Kasumi-1 (cell line): ENCODE measurements at regions not wholly inside any gene's neighbourhood (a gene's known extent, or its start where the extent isn't known, plus 50 kb on each side); places are given as distances from the start of the nearest gene placed in this dataset.
A peak's percentile ranks its signal among the peaks of the same experiment; 100 is the strongest.
"Not testable (repeated sequence)": the region's sequence is repeated elsewhere in the genome, so short reads cannot be mapped to it uniquely, and the experiment has no call there.

Source experiments
- DNase-seq, 2 experiments: peaks; one replicate each; lab custom pipeline; 2025; lab: John Stamatoyannopoulos, UW

- DNase-seq, result no peak
Measured at GRCh38 chr13:66237411-66238062, 992.6 kb downstream of the PCDH9 start.

GRCh38 chr13:66234159-66234558 is 996.0 kb downstream of the PCDH9 start:
- DNase-seq, result no peak

DNA sequence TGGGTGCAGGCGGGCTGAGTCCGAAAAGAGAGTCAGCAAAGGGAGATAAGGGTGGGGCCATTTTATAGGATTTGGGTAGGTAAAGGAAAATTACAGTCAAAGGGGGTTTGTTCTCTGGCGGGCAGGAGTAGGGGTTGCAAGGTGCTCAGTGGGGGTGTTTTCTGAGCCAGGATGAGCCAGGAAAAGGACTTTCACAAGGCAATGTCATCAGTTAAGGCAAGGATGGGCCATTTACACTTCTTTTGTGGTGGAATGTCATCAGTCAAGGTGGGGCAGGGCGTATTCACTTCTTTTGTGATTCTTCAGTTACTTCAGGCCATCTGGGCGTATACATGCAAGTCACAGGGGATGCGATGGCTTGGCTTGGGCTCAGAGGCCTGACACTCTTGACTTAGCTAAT is 998.2 kb downstream of the PCDH9 start:
- DNase-seq, result not testable (repeated sequence)

- no peak for DNase-seq
Measured at GRCh38 chr13:66225072-66225471, 1005.1 kb downstream of the PCDH9 start.

- no peak for DNase-seq
Measured at GRCh38 chr13:66224663-66225062, 1005.5 kb downstream of the PCDH9 start.

DNA sequence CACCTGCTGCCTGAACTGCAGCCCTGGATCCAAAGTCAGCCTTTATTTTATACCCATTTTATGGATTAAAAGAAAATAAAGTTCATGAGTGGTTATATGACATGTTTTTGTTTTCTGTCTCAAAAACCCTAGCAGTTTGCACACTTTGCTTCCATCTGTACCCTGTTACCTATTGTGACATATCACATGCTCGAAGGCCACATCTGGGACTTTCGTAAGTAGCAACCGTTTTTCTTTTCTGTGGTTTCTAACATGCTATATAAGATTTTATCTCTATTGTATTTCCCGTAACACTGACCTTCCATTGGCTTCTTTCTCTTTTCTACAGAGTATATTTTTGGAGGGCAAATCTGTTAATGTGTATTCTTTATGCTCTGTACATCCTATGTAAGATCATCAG is 1007.2 kb downstream of the PCDH9 start:
- DNase-seq, result no peak

DNA sequence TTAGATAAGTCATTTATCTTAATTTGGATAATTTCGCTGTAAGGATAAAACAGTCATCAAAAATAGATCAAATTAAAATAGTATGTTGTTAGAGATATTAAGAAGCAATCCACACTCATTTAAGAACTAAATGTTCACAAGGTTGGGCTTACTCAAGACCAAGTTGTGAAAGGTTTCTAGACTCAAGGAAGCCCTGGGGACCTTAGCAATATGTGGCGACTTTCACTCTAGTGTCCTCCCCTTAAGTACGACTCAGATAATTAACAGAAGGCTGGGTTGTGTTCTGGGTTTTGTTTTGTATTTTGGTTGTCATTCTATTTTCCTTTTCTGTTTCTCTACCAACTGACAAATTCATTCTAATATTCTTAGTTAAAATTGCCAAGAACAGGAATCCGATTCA is 1008.0 kb downstream of the PCDH9 start:
- no peak for DNase-seq

GRCh38 chr13:66219506-66219905 is 1010.6 kb downstream of the PCDH9 start:
- DNase-seq, result no peak

DNA sequence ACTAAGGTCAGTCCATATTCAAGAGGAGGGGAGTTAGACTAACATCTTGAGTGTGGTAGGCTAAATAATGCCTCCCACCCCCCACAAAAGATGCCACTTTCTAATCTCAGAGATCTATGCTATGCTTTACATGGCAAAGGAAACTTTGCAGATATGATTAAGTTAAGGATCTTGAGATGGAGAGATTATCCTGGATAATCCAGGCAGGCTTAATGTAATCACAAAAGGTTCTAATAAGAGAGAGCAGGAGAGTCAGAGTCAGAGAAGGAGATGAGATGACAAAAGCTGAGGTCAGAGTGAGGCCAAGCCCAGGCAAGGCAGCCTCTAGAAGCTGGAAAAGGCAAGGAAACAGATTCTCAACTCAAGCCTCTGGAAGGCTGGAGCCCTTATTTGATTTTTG is 1011.6 kb downstream of the PCDH9 start:
- DNase-seq, result no peak

DNA sequence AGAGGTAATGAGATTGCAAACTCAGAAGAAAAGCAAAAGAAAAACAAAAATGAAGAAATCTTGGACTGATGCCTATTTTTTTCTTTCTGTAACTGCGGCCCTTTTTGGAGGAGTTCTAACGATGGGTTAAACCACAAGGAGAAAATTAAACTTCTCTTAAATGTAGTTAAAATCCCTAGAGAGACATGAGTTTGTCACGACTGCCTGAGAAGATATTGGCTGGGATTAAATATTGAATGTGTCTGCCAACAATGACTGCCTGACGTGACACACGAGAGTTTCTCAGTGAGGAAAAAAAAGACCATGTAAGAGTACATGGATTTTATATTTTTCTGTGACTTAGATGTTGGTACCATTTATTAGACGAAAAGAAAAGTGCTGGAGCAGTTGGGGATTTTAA is 1013.4 kb downstream of the PCDH9 start:
- no peak for DNase-seq

DNA sequence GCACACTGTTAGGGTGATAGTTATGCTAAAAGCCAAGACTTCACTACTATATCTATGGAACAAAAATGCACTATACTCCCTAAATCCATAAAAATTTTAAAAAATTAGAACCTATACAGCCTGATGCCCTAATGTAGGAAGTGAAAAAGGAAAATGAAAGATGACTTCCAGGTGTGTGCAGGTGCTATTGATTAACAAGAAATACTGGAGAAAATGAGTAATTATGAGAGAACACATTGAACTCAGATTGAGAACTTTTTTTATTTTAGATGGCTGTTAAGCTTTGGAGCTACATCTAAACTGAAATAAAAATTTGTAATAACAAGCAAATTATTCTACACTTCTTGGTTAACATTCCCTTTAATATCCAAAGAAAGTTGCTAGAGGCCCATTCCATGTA is 1015.7 kb downstream of the PCDH9 start:
- DNase-seq, result no peak

DNA sequence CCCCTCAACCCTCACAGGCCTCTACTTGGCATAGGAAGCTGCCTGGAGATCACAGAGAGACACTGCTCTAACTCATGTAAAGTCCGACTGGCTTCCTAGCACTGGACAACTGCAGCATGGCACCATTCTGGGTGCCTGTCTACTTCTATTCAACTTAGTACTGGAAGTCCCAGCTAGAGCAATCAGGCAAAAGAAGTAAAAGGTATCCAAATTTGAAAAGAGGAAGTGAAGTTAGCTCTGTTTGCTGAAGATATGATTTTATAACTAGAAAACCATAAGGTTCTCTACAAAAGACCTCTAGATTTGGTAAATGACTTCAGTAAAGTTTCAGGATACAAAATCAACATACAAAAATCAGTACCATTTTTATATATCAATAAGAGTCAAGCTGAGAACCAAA is 1017.6 kb downstream of the PCDH9 start:
- peak; percentile 14 to 26 for DNase-seq

- no peak for DNase-seq
Measured at GRCh38 chr13:66210677-66211076, 1019.5 kb downstream of the PCDH9 start.

- DNase-seq, result no peak
Measured at GRCh38 chr13:66208589-66208988, 1021.5 kb downstream of the PCDH9 start.

- DNase-seq, result no peak
Measured at GRCh38 chr13:66207610-66208009, 1022.5 kb downstream of the PCDH9 start.

GRCh38 chr13:66205807-66206206 is 1024.3 kb downstream of the PCDH9 start:
- DNase-seq, result no peak

DNA sequence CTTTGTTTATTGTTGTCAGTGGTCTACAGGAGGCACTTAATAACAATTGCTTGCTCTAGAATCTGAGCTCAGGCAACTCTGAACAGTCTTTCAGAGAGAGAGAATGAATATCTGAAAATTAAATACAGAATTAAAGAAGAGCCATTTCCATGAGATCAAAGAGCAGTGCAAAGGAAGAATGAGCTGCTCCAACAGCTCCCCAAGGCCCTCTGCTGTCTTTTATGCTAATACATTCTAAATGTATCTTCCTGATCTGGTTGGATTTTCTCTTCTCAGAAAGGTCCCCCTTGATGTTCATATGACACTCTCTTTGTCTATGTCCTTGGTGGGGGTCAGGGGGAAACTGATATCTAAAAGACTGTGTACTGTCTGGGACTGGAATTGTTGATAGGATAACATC is 1029.6 kb downstream of the PCDH9 start:
- DNase-seq, result peak in 1 of 2 experiments; percentile 2

GRCh38 chr13:66195238-66195637 is 1034.9 kb downstream of the PCDH9 start:
- peak; percentile 35 to 42 for DNase-seq

GRCh38 chr13:66189986-66190385 is 1040.2 kb downstream of the PCDH9 start:
- DNase-seq, result no peak

DNA sequence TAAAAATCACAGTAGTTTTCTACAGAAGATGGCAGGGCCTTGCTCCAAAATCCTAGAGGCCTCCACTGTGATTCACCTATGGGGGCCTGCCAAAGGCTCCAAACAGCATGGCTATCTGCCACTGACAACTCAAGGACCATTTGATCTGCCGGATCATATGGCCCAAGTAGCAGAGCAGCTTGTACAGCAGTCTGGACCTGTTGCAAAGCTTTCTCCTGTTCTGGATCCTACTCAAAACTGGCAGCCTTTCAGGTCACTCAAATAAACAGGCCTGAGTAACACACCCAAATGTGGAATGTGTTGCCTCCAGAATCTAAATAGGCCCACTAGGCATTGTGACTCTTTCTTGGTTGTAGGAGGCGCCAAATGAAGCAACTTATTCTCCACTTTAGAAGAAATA is 1049.3 kb downstream of the PCDH9 start:
- no peak for DNase-seq

GRCh38 chr13:66171920-66172319 is 1058.2 kb downstream of the PCDH9 start:
- DNase-seq, result no peak

GRCh38 chr13:66162470-66162869 is 1067.7 kb downstream of the PCDH9 start:
- peak in 1 of 2 experiments; percentile 0 for DNase-seq

DNA sequence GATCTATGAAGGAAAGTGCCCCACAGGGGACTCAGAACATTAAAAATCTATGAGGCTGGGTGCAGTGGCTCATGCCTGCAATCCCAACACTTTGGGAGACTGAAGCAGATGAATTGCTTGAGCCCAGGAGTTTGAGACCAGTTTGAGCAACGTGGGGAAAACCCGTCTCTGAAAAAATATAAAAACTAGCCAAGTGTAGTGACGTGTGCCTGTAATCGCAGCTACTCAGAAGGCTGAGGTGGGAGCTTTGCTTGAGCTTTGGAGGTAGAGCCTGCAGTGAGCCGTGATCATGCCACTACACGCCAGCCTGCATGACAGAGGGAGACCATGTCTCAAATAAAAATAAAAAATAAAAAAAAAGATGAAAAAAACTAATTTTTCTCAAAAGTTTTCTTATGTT is 1070.6 kb downstream of the PCDH9 start:
- no peak for DNase-seq

DNA sequence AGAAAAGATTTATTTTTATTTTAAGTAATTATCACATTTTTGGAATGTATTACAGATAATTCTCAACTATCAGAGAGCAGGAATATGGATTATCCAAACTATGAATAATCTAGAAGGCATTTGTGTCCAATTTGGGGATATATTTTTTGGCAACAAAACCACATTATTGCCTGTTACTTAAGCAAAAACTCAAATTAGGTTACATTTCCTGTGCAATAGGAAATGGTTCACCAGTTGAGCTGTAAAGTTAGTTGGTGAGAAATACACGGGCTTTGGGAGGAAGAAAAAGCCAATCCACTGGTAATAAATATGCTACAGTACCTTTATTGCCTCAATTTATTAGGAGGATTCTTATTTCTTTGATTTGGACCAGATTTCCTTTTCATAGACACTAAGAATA is 1075.2 kb downstream of the PCDH9 start:
- DNase-seq, result peak; percentile 11 to 38

DNA sequence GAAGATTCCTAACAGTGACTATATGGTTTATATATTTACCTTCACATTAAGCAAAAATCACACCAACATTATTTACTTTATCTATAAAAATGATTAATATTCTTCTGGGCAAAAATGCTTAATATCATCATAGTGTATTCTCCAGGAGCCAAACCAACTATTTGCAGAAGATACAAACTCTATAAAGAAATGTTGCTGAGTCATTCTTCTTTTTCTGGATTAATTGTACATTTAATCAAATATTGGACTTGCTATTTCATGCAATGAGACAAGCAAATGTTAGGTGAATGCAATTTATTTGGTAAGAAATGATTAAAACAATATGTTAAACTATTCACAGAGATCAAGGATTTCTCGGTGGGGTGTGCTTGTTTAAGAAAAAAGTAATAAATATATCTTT is 1075.8 kb downstream of the PCDH9 start:
- DNase-seq, result no peak
